ENCODE measurements at regions not wholly inside any gene's neighbourhood (a gene's known extent, or its start where the extent isn't known, plus 50 kb on each side); places are given as distances from the start of the nearest gene placed in this dataset.
"Not testable (repeated sequence)": the region's sequence is repeated elsewhere in the genome, so short reads cannot be mapped to it uniquely, and the experiment has no call there.

- DNase-seq, result no peak
- in situ Hi-C loops (cut with HindIII; ENCODE audit: low pct_ligation_motif_present, low pct_unique_long_range_greater_than_20kb, low sequenced_read_pairs), result no loop called here
These were observed 911.9 kb downstream of the DTWD2 start for GRCh38 chr5:118076490-118076889.

- no peak for DNase-seq
These were observed 918.3 kb downstream of the DTWD2 start for GRCh38 chr5:118070041-118070440.

GRCh38 chr5:118069452-118069851, 918.9 kb downstream of the DTWD2 start:
- in situ Hi-C loops (cut with HindIII; ENCODE audit: low pct_ligation_motif_present, low pct_unique_long_range_greater_than_20kb, low sequenced_read_pairs), result no loop called here
- DNase-seq, result no peak

More at GRCh38 chr5:118070041-118070440, 918.3 kb downstream of the DTWD2 start:
- in situ Hi-C loops (cut with HindIII; ENCODE audit: low pct_ligation_motif_present, low pct_unique_long_range_greater_than_20kb, low sequenced_read_pairs), result no loop called here

- in situ Hi-C loops (cut with HindIII; ENCODE audit: low pct_ligation_motif_present, low pct_unique_long_range_greater_than_20kb, low sequenced_read_pairs), result no loop called here
- DNase-seq, result no peak
These were observed 919.5 kb downstream of the DTWD2 start for GRCh38 chr5:118068886-118069285.

GRCh38 chr5:118063836-118064235, 924.5 kb downstream of the DTWD2 start:
- DNase-seq; in situ Hi-C loops (cut with HindIII; ENCODE audit: low pct_ligation_motif_present, low pct_unique_long_range_greater_than_20kb, low sequenced_read_pairs): not testable (repeated sequence)

- DNase-seq, result peak; percentile 4
- in situ Hi-C loops (cut with HindIII; ENCODE audit: low pct_ligation_motif_present, low pct_unique_long_range_greater_than_20kb, low sequenced_read_pairs), result no loop called here
These were observed 927.5 kb downstream of the DTWD2 start for GRCh38 chr5:118060833-118061232.

GRCh38 chr5:118052503-118052902, 935.8 kb downstream of the DTWD2 start:
- no peak for DNase-seq
- in situ Hi-C loops (cut with HindIII; ENCODE audit: low pct_ligation_motif_present, low pct_unique_long_range_greater_than_20kb, low sequenced_read_pairs), result no loop called here

GRCh38 chr5:118044169-118044568, 944.2 kb downstream of the DTWD2 start:
- no peak for DNase-seq
- in situ Hi-C loops (cut with HindIII; ENCODE audit: low pct_ligation_motif_present, low pct_unique_long_range_greater_than_20kb, low sequenced_read_pairs), result no loop called here

GRCh38 chr5:118043531-118043930, 944.8 kb downstream of the DTWD2 start:
- in situ Hi-C loops (cut with HindIII; ENCODE audit: low pct_ligation_motif_present, low pct_unique_long_range_greater_than_20kb, low sequenced_read_pairs), result no loop called here

GRCh38 chr5:118042076-118042475, 946.3 kb downstream of the DTWD2 start:
- no peak for DNase-seq
- in situ Hi-C loops (cut with HindIII; ENCODE audit: low pct_ligation_motif_present, low pct_unique_long_range_greater_than_20kb, low sequenced_read_pairs), result no loop called here

More at GRCh38 chr5:118043531-118043930, 944.8 kb downstream of the DTWD2 start:
- no peak for DNase-seq

GRCh38 chr5:118040496-118040895, 947.9 kb downstream of the DTWD2 start:
- in situ Hi-C loops (cut with HindIII; ENCODE audit: low pct_ligation_motif_present, low pct_unique_long_range_greater_than_20kb, low sequenced_read_pairs), result no loop called here
- DNase-seq, result no peak

- no peak for DNase-seq
- in situ Hi-C loops (cut with HindIII; ENCODE audit: low pct_ligation_motif_present, low pct_unique_long_range_greater_than_20kb, low sequenced_read_pairs), result no loop called here
These were observed 954.5 kb downstream of the DTWD2 start for GRCh38 chr5:118033686-118034338.

- in situ Hi-C loops (cut with HindIII; ENCODE audit: low pct_ligation_motif_present, low pct_unique_long_range_greater_than_20kb, low sequenced_read_pairs), result no loop called here
- DNase-seq, result no peak
These were observed 958.5 kb downstream of the DTWD2 start for GRCh38 chr5:118029807-118030206.

- DNase-seq, result no peak
- in situ Hi-C loops (cut with HindIII; ENCODE audit: low pct_ligation_motif_present, low pct_unique_long_range_greater_than_20kb, low sequenced_read_pairs), result no loop called here
These were observed 966.3 kb downstream of the DTWD2 start for GRCh38 chr5:118022062-118022461.

- DNase-seq, result no peak
- in situ Hi-C loops (cut with HindIII; ENCODE audit: low pct_ligation_motif_present, low pct_unique_long_range_greater_than_20kb, low sequenced_read_pairs), result no loop called here
These were observed 970.8 kb downstream of the DTWD2 start for GRCh38 chr5:118017536-118017935.

- DNase-seq, result no peak
- in situ Hi-C loops (cut with HindIII; ENCODE audit: low pct_ligation_motif_present, low pct_unique_long_range_greater_than_20kb, low sequenced_read_pairs), result no loop called here
These were observed 972.0 kb downstream of the DTWD2 start for GRCh38 chr5:118016396-118016795.

GRCh38 chr5:118015511-118015910, 972.8 kb downstream of the DTWD2 start:
- in situ Hi-C loops (cut with HindIII; ENCODE audit: low pct_ligation_motif_present, low pct_unique_long_range_greater_than_20kb, low sequenced_read_pairs), result no loop called here
- DNase-seq, result no peak

GRCh38 chr5:118009741-118010297, 978.5 kb downstream of the DTWD2 start:
- in situ Hi-C loops (cut with HindIII; ENCODE audit: low pct_ligation_motif_present, low pct_unique_long_range_greater_than_20kb, low sequenced_read_pairs), result no loop called here
- no peak for DNase-seq

GRCh38 chr5:118008779-118009178, 979.6 kb downstream of the DTWD2 start:
- no peak for DNase-seq
- in situ Hi-C loops (cut with HindIII; ENCODE audit: low pct_ligation_motif_present, low pct_unique_long_range_greater_than_20kb, low sequenced_read_pairs), result no loop called here

GRCh38 chr5:118007262-118007661, 981.1 kb downstream of the DTWD2 start:
- in situ Hi-C loops (cut with HindIII; ENCODE audit: low pct_ligation_motif_present, low pct_unique_long_range_greater_than_20kb, low sequenced_read_pairs), result no loop called here
- no peak for DNase-seq
